HepG2 (cell line): ENCODE measurements at regions not wholly inside any gene's neighbourhood (a gene's known extent, or its start where the extent isn't known, plus 50 kb on each side); places are given as distances from the start of the nearest gene placed in this dataset.

Experiments used
- ATAC-seq: fragments of 200-7000 bp; cut with Tn5 transposase; 3 replicates; pipeline ENCODE4 v1.9.1; 2020; ENCODE audit warnings: mild to moderate bottlenecking, moderate library complexity
- BruUV-seq: library from RNA; stranded (reverse); fragments of 400-500 nt; replicated peaks from 2 replicates; lab custom pipeline; 2021; lab: Mats Ljungman, UMichigan
- CTCF ChIA-PET: fragments of 300-600 bp; formaldehyde crosslinking; extraction: SDS; loops from one replicate; lab custom pipeline; 2021; ENCODE audit warnings: low total read pairs, inconsistent platforms, low intra/inter-chr PET ratio; lab: Yijun Ruan, JAX
- POLR2A ChIA-PET: fragments of 350-600 bp; sonication (Branson Sonifier 250); formaldehyde crosslinking; loops from one replicate; lab custom pipeline; 2020; ENCODE audit warnings: antibody characterized with exemption, inconsistent platforms; lab: Yijun Ruan, JAX
- DNase-seq: peaks from one replicate; pipeline ENCODE4 v3.0.0-alpha.2; 2015; ENCODE audit warnings: low spot score
- FAIRE-seq: peaks from 3 replicates; lab custom pipeline; 2011; peaks lifted over from hg19 to GRCh38; lab: Jason Lieb, UNC
- H2AFZ ChIP-seq: one replicate; pipeline ENCODE4 v1.6.1; 2011; ENCODE audit warnings: low read length, inconsistent platforms
- H3K27ac ChIP-seq: fragments of 300-600 bp; 3 replicates; pipeline ENCODE4 v1.8.0; 2011; ENCODE audit warnings: mixed run types, mild to moderate bottlenecking, mixed read lengths, low read length, inconsistent platforms; ENCODE audit not compliant: insufficient read depth; ENCODE audit errors: extremely low read length
- H3K27me3 ChIP-seq, 2 experiments: fragments of 200-600 bp in 1 of 2; 2 replicates in 1 of 2; 3 replicates in 1 of 2; pipeline versions ENCODE4 v1.6.0 to v1.8.0; 2011; ENCODE audit warnings: low read length in 2 of 2, mild to moderate bottlenecking in 2 of 2, moderate library complexity in 2 of 2, inconsistent platforms in 1 of 2; ENCODE audit not compliant: insufficient read depth in 2 of 2, control insufficient read depth in 1 of 2
- H3K36me3 ChIP-seq, 2 experiments: fragments of 200-600 bp in 1 of 2; replicated peaks in 1 of 2; 2 replicates in 1 of 2; 3 replicates in 1 of 2; pipeline versions ENCODE4 v1.5.1 to v1.8.0; 2011; ENCODE audit warnings: low read length in 2 of 2, inconsistent platforms in 1 of 2; ENCODE audit not compliant: insufficient read depth in 2 of 2, control insufficient read depth in 1 of 2
- H3K4me1 ChIP-seq: 2 replicates; pipeline ENCODE4 v1.5.1; 2012; ENCODE audit warnings: low read length, inconsistent platforms; ENCODE audit not compliant: insufficient read depth
- H3K4me2 ChIP-seq: 2 replicates; pipeline ENCODE4 v1.6.0; 2011; ENCODE audit warnings: low read depth, low read length, inconsistent platforms
- H3K4me3 ChIP-seq, 3 experiments: fragments of 200-600 bp in 1 of 3; sonication (generic), shearing (Covaris generic) in 1 of 3; replicated peaks in 1 of 3; 2 replicates each; pipeline ENCODE4 v1.5.1; 2011 to 2016; ENCODE audit warnings: low read length in 3 of 3, inconsistent platforms in 2 of 3, low read depth in 2 of 3, mild to moderate bottlenecking in 2 of 3, control low read depth in 1 of 3, mixed read lengths in 1 of 3; ENCODE audit not compliant: insufficient read depth in 1 of 3
- H3K79me2 ChIP-seq: one replicate; pipeline ENCODE4 v1.6.1; 2011; ENCODE audit warnings: low read length, inconsistent platforms; ENCODE audit not compliant: insufficient read depth
- H3K9ac ChIP-seq: 2 replicates; pipeline ENCODE4 v1.6.0; 2011; ENCODE audit warnings: mild to moderate bottlenecking, low read depth, low read length, inconsistent platforms; ENCODE audit not compliant: insufficient read depth
- H3K9me3 ChIP-seq: 2 replicates; pipeline ENCODE4 v1.5.1; 2012; ENCODE audit warnings: mild to moderate bottlenecking, low read length
- H4K20me1 ChIP-seq: 2 replicates; pipeline ENCODE4 v1.6.0; 2011; ENCODE audit warnings: inconsistent platforms, mild to moderate bottlenecking, low read length, moderate library complexity; ENCODE audit not compliant: insufficient read depth
- ATRX ChIP-seq: sonication (generic); formaldehyde crosslinking; IDR thresholded peaks from 2 replicates; pipeline ENCODE4 v1.4.0; 2020; ENCODE audit warnings: missing genetic modification reagents, borderline replicate concordance
- ETS1 ChIP-seq: sonication (generic); formaldehyde crosslinking; IDR thresholded peaks from 2 replicates; pipeline ENCODE4 v1.4.0; 2020; ENCODE audit warnings: missing genetic modification reagents
- FOXJ3 ChIP-seq: sonication (generic); formaldehyde crosslinking; IDR thresholded peaks from 2 replicates; pipeline ENCODE4 v1.4.0; 2020; ENCODE audit warnings: missing genetic modification reagents, mild to moderate bottlenecking, borderline replicate concordance
- GABPB1 ChIP-seq: IDR thresholded peaks from 2 replicates; pipeline ENCODE4 v1.6.1; 2016; ENCODE audit warnings: mild to moderate bottlenecking, missing genetic modification reagents, moderate library complexity, missing compliant biosample characterization
- GMEB2 ChIP-seq: IDR thresholded peaks from 2 replicates; pipeline ENCODE4 v1.6.1; 2016; ENCODE audit warnings: missing biosample characterization, missing genetic modification reagents, low read depth
- HCFC1 ChIP-seq: fragments of 150-350 bp; IDR thresholded peaks from 2 replicates; pipeline ENCODE4 v1.6.1; 2014; ENCODE audit warnings: low read depth, low read length
- HDAC1 ChIP-seq: sonication (generic); formaldehyde crosslinking; IDR thresholded peaks from 2 replicates; pipeline ENCODE4 v1.5.1; 2020; ENCODE audit warnings: mild to moderate bottlenecking, missing genetic modification reagents
- KDM1A ChIP-seq: IDR thresholded peaks from 2 replicates; pipeline ENCODE4 v1.6.1; 2016; ENCODE audit warnings: missing compliant biosample characterization
- MEF2D ChIP-seq: sonication (generic); formaldehyde crosslinking; IDR thresholded peaks from 2 replicates; pipeline ENCODE4 v1.5.1; 2020; ENCODE audit warnings: mild to moderate bottlenecking, missing genetic modification reagents
- MLX ChIP-seq: IDR thresholded peaks from 2 replicates; pipeline ENCODE4 v1.6.1; 2016
- TBX2 ChIP-seq: sonication (generic); formaldehyde crosslinking; IDR thresholded peaks from 2 replicates; pipeline ENCODE4 v1.5.0; 2020; ENCODE audit warnings: missing genetic modification reagents, mild to moderate bottlenecking, borderline replicate concordance
- TFAP4 ChIP-seq: sonication (generic); IDR thresholded peaks from 2 replicates; pipeline ENCODE4 v1.6.1; 2016; ENCODE audit warnings: low read depth, borderline replicate concordance
- ZBTB39 ChIP-seq: sonication (generic); formaldehyde crosslinking; IDR thresholded peaks from 2 replicates; pipeline ENCODE4 v1.5.0; 2020; ENCODE audit warnings: missing genetic modification reagents
- ZFY ChIP-seq: sonication (generic); formaldehyde crosslinking; IDR thresholded peaks from 2 replicates; pipeline ENCODE4 v1.4.0; 2020; ENCODE audit warnings: missing genetic modification reagents
- ZNF777 ChIP-seq: sonication (generic); formaldehyde crosslinking; IDR thresholded peaks from 2 replicates; pipeline ENCODE4 v1.4.0; 2020; ENCODE audit warnings: missing genetic modification reagents
- WGBS: methylation state at CpG from one replicate; pipeline ENCODE4 v1.1.6; 2017; ENCODE audit warnings: low lambda C conversion rate; 5-methylcytosine and 5-hydroxymethylcytosine counted together
- in situ Hi-C: cut with HindIII; loops from 2 replicates; pipeline ENCODE4 v1.10.0; 2017; ENCODE audit warnings: low pct_unique_long_range_greater_than_20kb; ENCODE audit not compliant: extremely low pct_ligation_motif_present
- intact Hi-C: fragments of 100-400 bp; cut with micrococcal nuclease; formaldehyde crosslinking; loops from one replicate; pipeline ENCODE4 v1.10.0; 2022; ENCODE audit not compliant: unreplicated experiment

GRCh38 chr16:9372934-9373890 is 281.8 kb downstream of the HAPSTR1 start:
- H3K9ac ChIP-seq = no peak overlapping the region
- H3K79me2 ChIP-seq = no peaks in the 10 kb centered on the region
- no peak for FAIRE-seq
- ChIA-PET CTCF (no interaction called here), POLR2A (no interaction called here)
- BruUV-seq = no TSS peak
- ATAC-seq = no peak; the same call in 2 of the 3 replicates
- H3K27ac ChIP-seq = no peak overlapping the region
- intact Hi-C loops (no loop called here), in situ Hi-C loops (no loop called here)
- H3K9me3 ChIP-seq = no peaks in the 10 kb centered on the region
- no peaks in the 10 kb centered on the region for H4K20me1 ChIP-seq
- no peak for DNase-seq
- 41% methylated on average over 13 of the region's 13 CpGs for WGBS
- H3K4me2 ChIP-seq = no peak overlapping the region
- peaks cover 0 to 8% of the 10 kb centered on the region in 2 experiments; a peak in 1 of 5 replicates for H3K27me3 ChIP-seq
- H3K4me3 ChIP-seq = no peak overlapping the region
- no peaks in the 10 kb centered on the region for H3K4me1 ChIP-seq
- H3K36me3 ChIP-seq = no peaks in the 10 kb centered on the region
- H2AFZ ChIP-seq = no peak overlapping the region
- TF ChIP-seq ZBTB39 (CRISPR knock-in tag) (no peak), ZFY (CRISPR knock-in tag) (no peak), ATRX (CRISPR knock-in tag) (no peak), GMEB2 (CRISPR knock-in tag) (no peak), TFAP4 (no peak), HCFC1 (no peak), FOXJ3 (CRISPR knock-in tag) (no peak), KDM1A (CRISPR knock-in tag) (no peak), ZNF777 (no peak), MLX (CRISPR knock-in tag) (no peak), TBX2 (no peak), ETS1 (no peak), HDAC1 (CRISPR knock-in tag) (no peak), MEF2D (CRISPR knock-in tag) (no peak), GABPB1 (CRISPR knock-in tag) (no peak)
